Hepatocyte (in vitro differentiated cells): ENCODE measurements at regions not wholly inside any gene's neighbourhood (a gene's known extent, or its start where the extent isn't known, plus 50 kb on each side); places are given as distances from the start of the nearest gene placed in this dataset.

Source experiments
- DNase-seq: peaks from one replicate; pipeline ENCODE4 v3.0.0-alpha.2; 2016; ENCODE audit warnings: low spot score
- H2AFZ ChIP-seq: fragments of 200-600 bp; sonication (generic); 2 replicates; pipeline ENCODE4 v1.6.0; 2016; ENCODE audit warnings: antibody characterized with exemption, mild to moderate bottlenecking
- H3K27ac ChIP-seq: fragments of 200-600 bp; sonication (generic); 2 replicates; pipeline ENCODE4 v1.5.1; 2016; ENCODE audit warnings: mild to moderate bottlenecking
- H3K27me3 ChIP-seq: fragments of 200-600 bp; sonication (generic); 2 replicates; pipeline ENCODE4 v1.6.1; 2016
- H3K36me3 ChIP-seq: fragments of 200-600 bp; sonication (generic); replicated peaks from 2 replicates; pipeline ENCODE4 v1.5.1; 2016; ENCODE audit warnings: low read depth; ENCODE audit not compliant: insufficient read depth
- H3K4me1 ChIP-seq: fragments of 200-600 bp; sonication (generic); 2 replicates; pipeline ENCODE4 v1.5.1; 2016; ENCODE audit warnings: mild to moderate bottlenecking, moderate library complexity; ENCODE audit not compliant: insufficient read depth
- H3K4me2 ChIP-seq: fragments of 200-600 bp; sonication (generic); 2 replicates; pipeline ENCODE4 v1.6.0; 2016
- H3K4me3 ChIP-seq: fragments of 200-600 bp; sonication (generic); 2 replicates; pipeline ENCODE4 v1.5.1; 2016; ENCODE audit warnings: mild to moderate bottlenecking
- H3K79me2 ChIP-seq: fragments of 200-600 bp; sonication (generic); 2 replicates; pipeline ENCODE4 v1.6.0; 2017; ENCODE audit warnings: mild to moderate bottlenecking
- H3K9me2 ChIP-seq: fragments of 200-600 bp; sonication (generic); replicated peaks from 2 replicates; pipeline ENCODE4 v1.6.0; 2017; ENCODE audit warnings: mild to moderate bottlenecking; ENCODE audit not compliant: insufficient read depth
- H3K9me3 ChIP-seq: fragments of 200-600 bp; sonication (generic); 2 replicates; pipeline ENCODE4 v1.5.1; 2016; ENCODE audit warnings: low read depth, mild to moderate bottlenecking
- H4K20me1 ChIP-seq: fragments of 200-600 bp; sonication (generic); 2 replicates; pipeline ENCODE4 v1.6.0; 2016; ENCODE audit warnings: mild to moderate bottlenecking; ENCODE audit not compliant: insufficient read depth, poor library complexity, severe bottlenecking
- CTCF ChIP-seq: fragments of 200-600 bp; sonication (generic); IDR thresholded peaks from 2 replicates; pipeline ENCODE4 v1.5.1; 2016; ENCODE audit warnings: antibody characterized with exemption, mild to moderate bottlenecking; ENCODE audit not compliant: poor library complexity
- EZH2 ChIP-seq: fragments of 200-600 bp; sonication (generic); IDR thresholded peaks from 2 replicates; pipeline ENCODE4 v1.6.1; 2016; ENCODE audit warnings: antibody characterized with exemption, mild to moderate bottlenecking, borderline replicate concordance
- EZH2phosphoT487 ChIP-seq: fragments of 200-600 bp; sonication (generic); IDR thresholded peaks from one replicate; pipeline ENCODE4 v1.6.1; 2018; ENCODE audit warnings: antibody characterized with exemption, mild to moderate bottlenecking, low read depth, moderate library complexity; ENCODE audit not compliant: unreplicated experiment, severe bottlenecking
- WGBS: methylation state at CpG from one replicate; pipeline ENCODE4 v1.1.6; 2016; ENCODE audit warnings: low lambda C conversion rate; ENCODE audit errors: missing lambda C conversion rate; 5-methylcytosine and 5-hydroxymethylcytosine counted together

GRCh38 chr22:27168681-27169080 is 511.3 kb downstream of the MIAT start:
- Histone ChIP-seq H3K27me3 (peaks cover 13% of the 10 kb centered on the region), H2AFZ (no peak overlapping the region)
- 77% methylated on average over 3 of the region's 3 CpGs for WGBS

GRCh38 chr22:27170491-27170890 is 513.1 kb downstream of the MIAT start:
- WGBS, result 73% methylated on average over 4 of the region's 4 CpGs
- no peak overlapping the region for H2AFZ ChIP-seq

More at GRCh38 chr22:27168681-27169080, 511.3 kb downstream of the MIAT start:
- no peaks in the 10 kb centered on the region for H3K4me1 ChIP-seq
- H3K36me3 ChIP-seq, result no peaks in the 10 kb centered on the region
- H3K9me3 ChIP-seq, result no peaks in the 10 kb centered on the region
- TF ChIP-seq CTCF, result no peak
- no peak for TF ChIP-seq EZH2phosphoT487
- no peak for TF ChIP-seq EZH2
- H4K20me1 ChIP-seq, result no peaks in the 10 kb centered on the region
- H3K27ac ChIP-seq, result no peak overlapping the region
- H3K9me2 ChIP-seq, result no peaks in the 10 kb centered on the region
- no peaks in the 10 kb centered on the region for H3K79me2 ChIP-seq
- H3K4me2 ChIP-seq, result no peak overlapping the region
- no peak overlapping the region for H3K4me3 ChIP-seq
- DNase-seq, result no peak

GRCh38 chr22:27171212-27171611 is 513.8 kb downstream of the MIAT start:
- H3K79me2 ChIP-seq, result no peaks in the 10 kb centered on the region
- H3K4me3 ChIP-seq, result no peak overlapping the region
- H3K36me3 ChIP-seq, result no peaks in the 10 kb centered on the region
- no peak for DNase-seq
- H3K9me3 ChIP-seq, result no peaks in the 10 kb centered on the region
- H3K27me3 ChIP-seq, result peaks cover 37% of the 10 kb centered on the region
- no peaks in the 10 kb centered on the region for H3K4me1 ChIP-seq
- no peaks in the 10 kb centered on the region for H3K9me2 ChIP-seq
- H4K20me1 ChIP-seq, result no peaks in the 10 kb centered on the region
- H3K27ac ChIP-seq, result no peak overlapping the region
- H2AFZ ChIP-seq, result no peak overlapping the region
- no peak overlapping the region for H3K4me2 ChIP-seq
- 96% methylated on average over 2 of the region's 2 CpGs for WGBS
- TF ChIP-seq EZH2phosphoT487 (no peak), CTCF (no peak), EZH2 (no peak)

More at GRCh38 chr22:27170491-27170890, 513.1 kb downstream of the MIAT start:
- Histone ChIP-seq H3K9me2 (no peaks in the 10 kb centered on the region), H3K4me1 (no peaks in the 10 kb centered on the region), H3K4me3 (no peak overlapping the region), H3K27ac (no peak overlapping the region), H3K27me3 (peaks cover 30% of the 10 kb centered on the region), H3K79me2 (no peaks in the 10 kb centered on the region), H3K36me3 (no peaks in the 10 kb centered on the region), H3K4me2 (no peak overlapping the region), H3K9me3 (no peaks in the 10 kb centered on the region), H4K20me1 (no peaks in the 10 kb centered on the region)
- DNase-seq, result peak; percentile 38
- TF ChIP-seq CTCF (no peak), EZH2 (no peak), EZH2phosphoT487 (no peak)

GRCh38 chr22:27173530-27173929 is 516.1 kb downstream of the MIAT start:
- TF ChIP-seq EZH2phosphoT487 (no peak), EZH2 (no peak), CTCF (no peak)
- no peaks in the 10 kb centered on the region for H3K4me1 ChIP-seq
- no peak overlapping the region for H3K4me2 ChIP-seq
- no peak overlapping the region for H2AFZ ChIP-seq
- WGBS, result 63% methylated on average over 5 of the region's 5 CpGs
- DNase-seq, result no peak
- H3K27ac ChIP-seq, result no peak overlapping the region
- no peaks in the 10 kb centered on the region for H3K9me3 ChIP-seq
- H3K9me2 ChIP-seq, result no peaks in the 10 kb centered on the region
- H3K4me3 ChIP-seq, result no peak overlapping the region
- H3K79me2 ChIP-seq, result no peaks in the 10 kb centered on the region
- H3K27me3 ChIP-seq, result peaks cover 56% of the 10 kb centered on the region
- no peaks in the 10 kb centered on the region for H4K20me1 ChIP-seq
- H3K36me3 ChIP-seq, result no peaks in the 10 kb centered on the region
